Astrocyte (in vitro differentiated cells and primary cell): ENCODE measurements at regions not wholly inside any gene's neighbourhood (a gene's known extent, or its start where the extent isn't known, plus 50 kb on each side); places are given as distances from the start of the nearest gene placed in this dataset.

Experiments
- DNase-seq: peaks from one replicate; pipeline ENCODE4 v3.0.0-alpha.2; 2010; ENCODE audit warnings: low read depth
- FAIRE-seq: peaks from 2 replicates; lab custom pipeline; 2011; peaks lifted over from hg19 to GRCh38; lab: Jason Lieb, UNC
- H2AFZ ChIP-seq: 2 replicates; pipeline ENCODE4 v1.6.0; 2012; ENCODE audit warnings: low read depth, low read length, inconsistent platforms
- H3K27ac ChIP-seq: 2 replicates; pipeline ENCODE4 v1.5.1; 2011; ENCODE audit warnings: low read depth, low read length, inconsistent platforms
- H3K27me3 ChIP-seq: 2 replicates; pipeline ENCODE4 v1.6.0; 2011; ENCODE audit warnings: low read length, inconsistent platforms; ENCODE audit not compliant: insufficient read depth
- H3K36me3 ChIP-seq: 2 replicates; pipeline ENCODE4 v1.5.1; 2011; ENCODE audit warnings: low read length, inconsistent platforms; ENCODE audit not compliant: insufficient read depth
- H3K4me1 ChIP-seq: 2 replicates; pipeline ENCODE4 v1.5.1; 2011; ENCODE audit warnings: low read length, inconsistent platforms; ENCODE audit not compliant: insufficient read depth
- H3K4me2 ChIP-seq: 2 replicates; pipeline ENCODE4 v1.6.0; 2012; ENCODE audit warnings: low read length, inconsistent platforms
- H3K4me3 ChIP-seq: 2 replicates; pipeline ENCODE4 v1.5.1; 2011; ENCODE audit warnings: low read depth, mild to moderate bottlenecking, low read length, inconsistent platforms; ENCODE audit not compliant: insufficient read depth
- H3K79me2 ChIP-seq: 2 replicates; pipeline ENCODE4 v1.6.0; 2012; ENCODE audit warnings: mild to moderate bottlenecking, low read length, inconsistent platforms; ENCODE audit not compliant: insufficient read depth
- H3K9ac ChIP-seq: 2 replicates; pipeline ENCODE4 v1.6.0; 2012; ENCODE audit warnings: mild to moderate bottlenecking, low read length, inconsistent platforms
- H3K9me3 ChIP-seq: 2 replicates; pipeline ENCODE4 v1.5.1; 2012; ENCODE audit warnings: low read depth, mild to moderate bottlenecking, low read length, inconsistent platforms; ENCODE audit not compliant: insufficient read depth
- H4K20me1 ChIP-seq: 2 replicates; pipeline ENCODE4 v1.6.0; 2012; ENCODE audit warnings: low read length, inconsistent platforms; ENCODE audit not compliant: insufficient read depth
- H3K27ac Mint-ChIP-seq: one replicate; pipeline ENCODE4 v1.8.0; 2021; ENCODE audit warnings: mild to moderate bottlenecking, mixed read lengths; ENCODE audit not compliant: unreplicated experiment
- H3K27me3 Mint-ChIP-seq: one replicate; pipeline ENCODE4 v1.8.0; 2021; ENCODE audit warnings: low read depth, mixed read lengths; ENCODE audit not compliant: unreplicated experiment
- H3K36me3 Mint-ChIP-seq: one replicate; pipeline ENCODE4 v1.8.0; 2021; ENCODE audit warnings: low read depth, mixed read lengths; ENCODE audit not compliant: unreplicated experiment
- H3K4me1 Mint-ChIP-seq: one replicate; pipeline ENCODE4 v1.8.0; 2021; ENCODE audit warnings: low read depth, mixed read lengths; ENCODE audit not compliant: unreplicated experiment
- H3K4me3 Mint-ChIP-seq: one replicate; pipeline ENCODE4 v1.8.0; 2021; ENCODE audit warnings: mild to moderate bottlenecking, moderate library complexity, mixed read lengths; ENCODE audit not compliant: unreplicated experiment
- H3K9me3 Mint-ChIP-seq: one replicate; pipeline ENCODE4 v1.8.0; 2021; ENCODE audit warnings: mild to moderate bottlenecking, mixed read lengths; ENCODE audit not compliant: unreplicated experiment
- CTCF ChIP-seq: IDR thresholded peaks from 2 replicates; pipeline ENCODE4 v1.5.1; 2011; ENCODE audit warnings: low read depth, mild to moderate bottlenecking, inconsistent platforms, low read length, moderate library complexity; ENCODE audit not compliant: insufficient read depth
- EZH2 ChIP-seq: IDR thresholded peaks from 2 replicates; pipeline ENCODE4 v1.6.1; 2012; ENCODE audit warnings: mild to moderate bottlenecking, low read length, inconsistent platforms; ENCODE audit not compliant: insufficient read depth

- Histone ChIP-seq H2AFZ (no peak overlapping the region), H3K36me3 (no peaks in the 10 kb centered on the region), H3K9ac (no peak overlapping the region), H4K20me1 (no peaks in the 10 kb centered on the region), H3K4me3 (no peak overlapping the region), H3K4me1 (no peaks in the 10 kb centered on the region), H3K27ac (no peak overlapping the region), H3K9me3 (no peaks in the 10 kb centered on the region), H3K4me2 (no peak overlapping the region), H3K79me2 (no peaks in the 10 kb centered on the region), H3K27me3 (no peaks in the 10 kb centered on the region)
- Mint-ChIP-seq H3K4me1 (no peaks in the 10 kb centered on the region), H3K4me3 (no peak overlapping the region), H3K27ac (no peak overlapping the region), H3K9me3 (peaks cover 2% of the 10 kb centered on the region), H3K36me3 (no peaks in the 10 kb centered on the region), H3K27me3 (peaks cover 2% of the 10 kb centered on the region)
- FAIRE-seq (no peak), DNase-seq (no peak)
- TF ChIP-seq CTCF (no peak), EZH2 (no peak)
These were observed 1394.3 kb upstream of the LRRTM3 start for GRCh38 chr10:65531545-65531944.

GRCh38 chr10:65534771-65535170 lies 1391.1 kb upstream of the LRRTM3 start:
- Mint-ChIP-seq H3K4me1 (no peaks in the 10 kb centered on the region), H3K4me3 (no peak overlapping the region), H3K27me3 (no peaks in the 10 kb centered on the region), H3K9me3 (no peaks in the 10 kb centered on the region), H3K27ac (no peak overlapping the region), H3K36me3 (no peaks in the 10 kb centered on the region)
- TF ChIP-seq EZH2, result no peak
- no peak for TF ChIP-seq CTCF
- H3K9ac ChIP-seq, result no peak overlapping the region
- H2AFZ ChIP-seq, result no peak overlapping the region
- FAIRE-seq, result no peak
- H3K27me3 ChIP-seq, result no peaks in the 10 kb centered on the region
- no peak for DNase-seq
- no peak overlapping the region for H3K4me2 ChIP-seq
- H3K27ac ChIP-seq, result no peak overlapping the region
- H3K36me3 ChIP-seq, result no peaks in the 10 kb centered on the region
- no peaks in the 10 kb centered on the region for H3K9me3 ChIP-seq
- no peak overlapping the region for H3K4me3 ChIP-seq
- no peaks in the 10 kb centered on the region for H3K79me2 ChIP-seq
- H3K4me1 ChIP-seq, result no peaks in the 10 kb centered on the region
- H4K20me1 ChIP-seq, result no peaks in the 10 kb centered on the region

DNA sequence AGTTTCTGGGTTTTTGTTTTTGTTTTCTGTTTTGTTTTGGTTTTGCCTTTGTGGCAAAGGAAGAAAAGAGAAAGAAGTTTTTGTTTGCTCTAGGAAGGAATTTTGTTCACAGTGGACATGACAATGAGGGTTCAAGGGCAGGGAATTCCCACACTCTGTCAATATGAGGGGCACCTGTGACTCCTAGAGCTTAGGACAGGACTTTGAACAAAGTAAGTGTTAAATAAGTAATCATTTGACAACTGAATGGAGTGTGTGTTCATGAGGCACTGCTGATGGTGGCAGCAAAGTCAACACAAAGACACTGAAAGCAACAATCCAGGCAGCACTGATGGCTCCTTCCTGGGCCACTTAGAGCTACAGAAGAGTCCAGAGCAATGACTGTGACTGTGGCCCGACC lies 1381.1 kb upstream of the LRRTM3 start:
- H3K4me3 Mint-ChIP-seq, result no peak overlapping the region
- H3K27ac Mint-ChIP-seq, result no peak overlapping the region
- H3K9me3 Mint-ChIP-seq, result no peaks in the 10 kb centered on the region

More for the DNA sequence above, 1381.1 kb upstream of the LRRTM3 start:
- no peaks in the 10 kb centered on the region for H3K4me1 ChIP-seq
- no peaks in the 10 kb centered on the region for H4K20me1 ChIP-seq
- H3K4me2 ChIP-seq, result no peak overlapping the region
- Mint-ChIP-seq H3K27me3 (no peaks in the 10 kb centered on the region), H3K4me1 (peaks cover 2% of the 10 kb centered on the region), H3K36me3 (no peaks in the 10 kb centered on the region)
- no peak for DNase-seq
- no peak overlapping the region for H3K27ac ChIP-seq
- no peak for FAIRE-seq
- H3K9ac ChIP-seq, result no peak overlapping the region
- no peak for TF ChIP-seq CTCF
- TF ChIP-seq EZH2, result no peak
- no peaks in the 10 kb centered on the region for H3K79me2 ChIP-seq
- no peak overlapping the region for H3K4me3 ChIP-seq
- no peak overlapping the region for H2AFZ ChIP-seq
- H3K27me3 ChIP-seq, result no peaks in the 10 kb centered on the region
- H3K36me3 ChIP-seq, result no peaks in the 10 kb centered on the region
- H3K9me3 ChIP-seq, result no peaks in the 10 kb centered on the region
